HG02642 (cell line): ENCODE measurements at regions not wholly inside any gene's neighbourhood (a gene's known extent, or its start where the extent isn't known, plus 50 kb on each side); places are given as distances from the start of the nearest gene placed in this dataset.

Source experiments
- ATAC-seq: cut with Tn5 transposase; IDR thresholded peaks from one replicate; pipeline ENCODE4 v1.9.1; 2021; ENCODE audit warnings: mild to moderate bottlenecking; ENCODE audit not compliant: unreplicated experiment, poor library complexity

DNA sequence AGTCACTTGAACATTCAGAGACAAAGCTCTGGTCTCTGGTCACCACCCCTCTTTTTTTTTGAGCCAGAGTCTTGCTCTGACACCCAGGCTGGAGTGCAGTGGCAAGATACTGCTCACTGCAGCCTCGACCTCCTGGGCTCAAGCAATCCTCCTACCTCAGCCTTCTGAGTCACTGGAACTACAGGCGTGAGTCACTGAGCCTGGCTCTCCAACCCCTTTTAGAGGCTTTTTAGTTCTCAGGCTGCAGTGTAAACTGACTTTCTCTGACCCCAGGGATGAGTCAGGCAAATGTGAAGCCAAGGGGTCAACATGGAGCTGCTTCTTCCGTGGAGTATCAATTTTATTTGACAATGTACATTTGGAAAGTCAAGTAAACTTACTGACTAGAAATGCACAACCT, 229.2 kb downstream of the PTTG2 start:
- ATAC-seq = no peak

DNA sequence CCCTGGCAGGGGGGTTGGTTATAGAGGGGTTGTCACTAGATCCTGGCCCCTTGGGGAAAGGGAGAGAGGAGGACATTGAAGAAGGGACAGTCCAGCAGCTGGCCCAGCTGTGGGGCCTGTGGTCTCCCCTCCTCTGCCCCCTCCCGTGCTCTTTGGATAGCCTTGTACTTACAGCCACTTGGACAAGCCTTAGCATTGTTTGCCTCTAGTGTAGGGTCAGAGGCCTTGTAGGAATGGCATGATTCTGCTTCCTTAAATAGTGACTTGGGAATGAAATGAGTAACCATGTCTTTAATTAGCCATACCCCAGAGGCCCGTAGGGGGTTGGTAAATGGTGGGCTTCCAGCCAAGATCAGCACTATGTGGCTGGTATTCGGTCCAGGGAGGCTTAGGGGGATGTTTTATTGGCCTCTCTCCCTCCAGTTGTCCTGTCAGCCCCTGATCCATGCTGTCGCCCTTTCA, 230.6 kb downstream of the PTTG2 start:
- no peak for ATAC-seq

GRCh38 chr4:38192516-38192915, 232.3 kb downstream of the PTTG2 start:
- ATAC-seq = no peak

GRCh38 chr4:38193236-38193863, 233.2 kb downstream of the PTTG2 start:
- no peak for ATAC-seq

DNA sequence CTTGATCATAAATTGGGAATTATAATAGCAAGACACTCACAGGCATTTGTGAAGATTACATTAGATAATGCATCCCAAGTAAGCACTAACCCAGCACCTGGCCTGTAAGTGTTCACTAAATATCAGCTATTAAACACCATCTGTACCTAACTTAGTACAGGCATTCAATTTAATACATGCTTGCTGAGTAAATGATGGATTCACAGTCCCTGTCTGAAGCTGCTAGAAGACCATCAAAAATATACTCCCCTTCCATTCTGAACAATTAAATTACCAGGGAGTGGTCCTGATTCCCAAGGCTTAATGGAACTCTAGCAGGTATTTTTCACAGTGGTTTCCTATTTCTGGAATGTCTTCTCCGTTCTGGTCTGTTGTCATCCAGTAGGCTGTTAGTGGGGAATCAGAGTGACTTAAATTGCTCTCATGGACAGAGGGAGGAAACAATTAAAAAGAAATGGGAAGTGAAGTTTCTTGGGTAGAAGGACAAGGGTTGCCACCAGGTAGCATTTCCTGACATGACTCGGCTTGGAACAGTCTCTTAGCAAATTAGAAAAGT, 233.9 kb downstream of the PTTG2 start:
- no peak for ATAC-seq

GRCh38 chr4:38195486-38195885, 235.3 kb downstream of the PTTG2 start:
- ATAC-seq = no peak

DNA sequence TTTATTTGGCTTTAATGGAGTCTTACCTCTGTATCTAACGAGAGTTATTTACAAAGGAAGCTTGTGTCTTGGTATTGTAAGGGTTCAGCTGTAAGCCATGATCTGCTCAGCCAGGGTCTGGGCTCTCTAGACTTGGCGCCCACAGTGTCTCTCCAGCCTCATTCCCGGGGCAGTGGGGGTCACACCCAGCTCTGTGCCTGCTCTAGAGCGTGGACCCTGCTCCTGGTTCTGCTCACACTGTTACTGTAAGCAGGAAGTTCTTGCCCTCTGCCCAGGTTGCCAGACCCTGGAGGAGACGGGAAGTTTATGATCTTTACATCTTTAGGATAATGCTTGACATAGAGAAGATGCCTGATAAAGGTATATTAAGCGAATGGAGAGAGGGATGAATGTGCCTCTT, 235.7 kb downstream of the PTTG2 start:
- ATAC-seq = no peak

DNA sequence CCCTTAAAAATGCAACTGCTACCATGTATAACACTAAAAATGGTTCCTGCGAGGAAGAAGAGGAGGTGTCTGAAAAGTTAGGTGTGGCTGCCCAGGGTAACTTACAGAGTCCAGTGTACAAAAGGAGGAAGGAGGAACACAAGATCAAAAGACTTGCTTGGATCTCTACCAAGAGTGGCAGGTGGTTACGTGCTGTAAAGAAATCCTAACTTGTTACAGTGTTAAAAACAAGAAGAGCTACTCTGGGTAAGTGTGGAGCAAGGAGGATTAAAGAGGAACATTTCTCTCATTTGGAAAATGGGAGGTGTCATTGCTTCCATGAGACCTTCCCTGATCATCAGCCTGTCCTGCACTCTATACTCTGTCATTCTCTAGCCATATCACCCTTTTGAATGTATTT, 242.0 kb downstream of the PTTG2 start:
- ATAC-seq = no peak

GRCh38 chr4:38203609-38204008, 243.4 kb downstream of the PTTG2 start:
- no peak for ATAC-seq

GRCh38 chr4:38204339-38205035, 244.3 kb downstream of the PTTG2 start:
- no peak for ATAC-seq

DNA sequence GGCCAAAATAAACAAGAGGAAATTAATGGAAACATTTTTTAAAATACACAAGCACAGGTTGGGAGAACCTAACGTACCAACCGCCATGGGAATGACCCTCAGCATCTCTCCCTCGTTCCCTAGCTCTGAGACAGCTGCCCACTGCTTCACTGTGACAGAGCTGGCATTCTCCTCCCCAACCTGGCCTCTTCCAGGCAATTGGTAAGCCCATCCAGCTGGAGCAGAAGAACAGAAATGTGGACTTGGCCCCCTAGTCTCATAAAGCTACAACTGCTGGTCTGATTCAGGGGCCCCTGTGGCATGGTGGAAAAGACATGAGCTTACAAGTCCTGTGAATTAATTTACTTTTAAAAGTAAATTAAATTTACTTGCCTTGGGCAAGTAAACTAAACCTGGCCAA, 245.1 kb downstream of the PTTG2 start:
- ATAC-seq = no peak

GRCh38 chr4:38207110-38207457, 246.9 kb downstream of the PTTG2 start:
- ATAC-seq = no peak

GRCh38 chr4:38209654-38210053, 249.5 kb downstream of the PTTG2 start:
- ATAC-seq = no peak

- ATAC-seq = no peak
Observed at GRCh38 chr4:38210396-38211114, 250.4 kb downstream of the PTTG2 start.

GRCh38 chr4:38211885-38212284, 251.7 kb downstream of the PTTG2 start:
- no peak for ATAC-seq

DNA sequence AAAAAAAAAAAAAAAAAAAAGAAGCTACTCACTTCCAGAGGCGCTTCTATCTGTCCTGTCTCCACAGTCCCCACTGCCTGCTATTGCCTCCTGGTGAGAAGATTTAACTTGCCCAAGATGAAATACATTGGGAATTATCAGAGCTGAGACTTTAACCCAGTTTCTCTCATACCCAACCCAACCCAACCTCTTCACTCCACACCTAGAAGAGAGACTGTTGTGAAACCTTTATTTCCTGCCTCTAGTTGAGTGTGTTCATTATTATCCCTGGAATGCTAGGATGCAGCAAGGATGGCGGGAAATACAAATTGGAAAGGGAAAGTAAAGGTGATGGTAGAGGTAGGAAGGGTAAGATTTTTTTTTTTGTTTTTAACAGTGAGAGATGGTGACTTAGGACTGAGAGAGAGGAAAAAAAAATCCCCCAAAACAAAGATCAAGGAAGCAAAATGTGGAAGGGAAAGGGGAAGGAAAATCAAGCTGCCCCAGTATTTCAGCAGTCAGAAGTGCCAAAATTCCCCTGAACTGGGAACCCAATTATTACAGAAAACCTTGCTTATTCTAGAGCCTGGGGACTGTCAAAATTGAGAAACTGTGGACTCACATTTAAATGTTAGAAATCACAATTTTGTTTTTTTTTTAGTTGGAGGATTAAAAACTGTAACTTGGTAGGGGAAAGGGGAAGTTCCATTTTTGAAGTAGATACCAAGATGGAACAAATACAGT, 253.0 kb downstream of the PTTG2 start:
- no peak for ATAC-seq

DNA sequence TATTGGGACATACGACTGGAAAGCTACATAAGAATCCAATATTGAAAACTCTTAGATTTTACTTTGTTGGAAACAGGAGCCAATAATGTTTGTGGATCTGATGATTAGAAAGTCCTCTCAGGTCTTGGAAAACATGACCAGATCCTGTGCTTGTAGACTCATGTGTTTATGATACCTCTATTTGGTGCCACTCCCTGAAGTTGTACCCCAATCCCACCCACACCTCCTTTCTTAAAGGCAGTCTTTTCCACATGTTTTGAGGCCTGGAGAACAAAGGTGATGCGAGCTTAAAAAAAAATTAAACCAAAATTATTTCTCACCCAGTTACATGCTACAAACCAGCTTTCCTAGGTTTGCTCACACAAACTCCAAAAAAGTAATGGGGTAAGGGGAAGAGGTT, 262.7 kb downstream of the PTTG2 start:
- ATAC-seq = no peak

GRCh38 chr4:38223306-38223705, 263.1 kb downstream of the PTTG2 start:
- ATAC-seq = no peak

GRCh38 chr4:38223782-38224236, 263.6 kb downstream of the PTTG2 start:
- ATAC-seq = no peak

GRCh38 chr4:38224850-38225249, 264.7 kb downstream of the PTTG2 start:
- ATAC-seq = no peak

- no peak for ATAC-seq
Observed at GRCh38 chr4:38226170-38226569, 266.0 kb downstream of the PTTG2 start.
